HG03558 (cell line): ENCODE measurements at regions not wholly inside any gene's neighbourhood (a gene's known extent, or its start where the extent isn't known, plus 50 kb on each side); places are given as distances from the start of the nearest gene placed in this dataset.

Experiments
- ATAC-seq: cut with Tn5 transposase; IDR thresholded peaks from one replicate; pipeline ENCODE4 v1.9.1; 2021; ENCODE audit warnings: moderate number of reproducible peaks; ENCODE audit not compliant: unreplicated experiment; ENCODE audit errors: extremely low read depth

DNA sequence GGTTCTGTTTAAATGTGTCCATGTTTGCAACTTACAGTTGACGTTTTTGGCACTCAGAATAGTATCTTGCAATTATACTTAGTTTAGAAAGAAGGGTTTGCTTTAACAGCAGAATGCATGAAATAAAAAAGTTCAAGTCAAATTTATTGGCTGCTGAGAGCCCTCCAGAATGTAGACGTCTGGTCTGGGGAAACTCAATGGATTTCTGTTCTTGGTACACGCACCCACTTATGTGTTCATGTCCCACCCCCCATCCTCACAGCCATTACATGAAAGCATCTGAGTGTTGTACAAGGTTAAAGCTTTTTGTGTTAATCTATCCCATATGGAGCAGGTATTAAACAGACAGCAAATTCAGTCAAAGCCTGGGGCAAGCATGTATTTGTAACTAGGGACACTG lies 219.5 kb downstream of the SOX11 start:
- no peak for ATAC-seq

- ATAC-seq: no peak
Measured at GRCh38 chr2:5913711-5914395, 221.7 kb downstream of the SOX11 start.

DNA sequence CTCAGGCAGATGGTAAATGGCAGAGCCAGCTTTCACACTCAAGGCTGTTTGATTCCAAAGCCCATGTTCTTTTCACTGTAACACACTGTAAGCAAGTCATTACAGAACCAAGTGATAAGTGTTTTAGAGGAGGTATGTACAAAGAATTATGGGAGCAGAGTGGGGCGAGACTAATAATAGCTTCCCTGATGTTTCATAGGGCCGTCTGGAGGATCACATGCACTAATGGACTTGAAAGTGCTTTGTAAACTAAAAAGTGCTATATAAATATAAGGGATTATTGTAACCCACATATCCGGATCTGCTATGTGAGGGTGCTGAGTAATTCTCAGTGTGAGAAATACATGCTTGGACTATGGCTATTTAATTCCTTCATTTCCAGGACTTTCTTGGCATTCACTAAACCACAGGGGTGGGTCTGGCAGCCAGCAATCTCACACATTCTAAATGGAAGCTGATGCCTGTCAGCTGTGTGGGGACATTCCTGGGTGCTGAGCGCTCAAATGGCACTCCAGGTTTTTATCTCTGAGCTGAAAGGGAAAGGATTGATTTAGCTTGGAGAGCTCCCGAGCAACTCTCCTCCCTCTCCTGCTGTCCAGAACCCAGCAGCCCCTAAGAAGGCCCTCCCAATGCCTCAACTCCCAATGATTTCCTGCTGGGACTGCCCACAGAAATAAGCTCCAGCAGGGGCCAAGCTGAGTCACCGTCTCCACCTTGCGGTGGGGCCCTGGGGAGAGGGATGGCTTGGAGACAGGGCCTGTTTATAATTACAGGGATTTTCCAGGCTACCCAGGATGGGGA lies 222.8 kb downstream of the SOX11 start:
- no peak for ATAC-seq

DNA sequence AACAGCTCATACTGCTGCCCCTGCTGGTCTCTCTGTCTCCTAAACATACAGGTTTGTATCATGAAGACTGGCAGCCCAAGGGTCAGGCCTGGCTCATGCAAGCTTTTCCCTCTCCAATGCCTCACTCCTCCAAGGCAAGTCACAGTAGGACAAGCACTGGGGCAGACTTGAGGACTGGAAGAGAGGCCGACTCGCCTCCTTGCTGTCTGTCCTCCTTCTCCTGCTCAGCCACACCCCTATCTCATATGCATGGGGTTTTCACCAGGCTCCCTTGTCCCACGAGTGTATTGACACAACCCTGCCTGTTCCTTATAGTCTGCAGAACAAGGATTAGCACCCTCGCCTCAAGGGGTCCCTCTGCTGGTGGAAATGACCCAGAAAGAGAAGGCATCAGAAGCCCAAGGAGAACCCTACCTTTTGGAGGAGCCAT lies 223.7 kb downstream of the SOX11 start:
- ATAC-seq: no peak

- no peak for ATAC-seq
Measured at GRCh38 chr2:5921081-5921642, 229.0 kb downstream of the SOX11 start.

DNA sequence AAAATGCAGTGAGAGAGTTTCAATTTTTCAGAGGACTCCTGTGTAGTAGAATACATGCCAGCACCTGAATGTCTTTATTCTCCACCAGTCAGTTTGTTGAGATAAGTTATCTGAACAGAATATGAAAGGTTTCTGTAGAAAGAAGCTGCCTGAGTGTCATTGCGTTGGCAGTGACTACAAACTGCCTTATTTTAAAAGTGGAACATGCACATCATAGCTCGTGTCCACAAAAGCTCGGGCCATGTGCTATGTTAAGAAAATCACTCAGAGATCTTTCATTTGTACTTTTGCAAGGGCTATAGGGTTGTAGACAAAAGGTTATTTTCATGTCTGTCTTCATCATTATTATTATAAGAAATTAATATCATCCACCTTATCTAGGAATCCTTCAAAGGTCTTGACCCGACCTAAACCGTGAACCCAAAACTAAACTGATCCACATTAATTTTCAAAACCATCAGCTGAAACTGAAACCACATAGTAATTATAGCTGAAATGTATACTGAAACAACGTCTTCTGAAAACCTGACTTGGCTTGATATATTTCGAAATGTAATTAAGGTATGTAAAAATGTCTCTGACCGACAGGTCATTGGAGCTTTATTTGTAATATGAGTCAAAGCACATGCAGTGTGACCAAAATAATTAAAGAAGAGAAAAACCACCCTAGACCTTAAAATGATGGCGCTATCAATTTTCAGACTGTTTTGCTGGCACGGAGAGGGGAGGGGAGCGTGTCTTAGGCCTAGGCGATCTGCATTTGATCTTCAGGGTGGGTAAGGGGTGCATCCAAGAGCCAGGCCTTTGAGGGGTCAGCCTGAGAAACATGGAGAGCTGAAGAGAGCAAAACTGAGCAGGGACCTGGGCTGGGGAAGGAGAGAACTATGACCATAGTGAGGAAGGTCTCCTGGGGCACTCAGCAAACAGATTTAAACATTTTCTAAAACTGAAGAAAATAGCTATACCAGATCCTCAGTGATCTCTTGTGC lies 232.1 kb downstream of the SOX11 start:
- no peak for ATAC-seq

GRCh38 chr2:5925604-5926003 lies 233.4 kb downstream of the SOX11 start:
- ATAC-seq: no peak

- no peak for ATAC-seq
Measured at GRCh38 chr2:5926871-5927512, 234.8 kb downstream of the SOX11 start.

DNA sequence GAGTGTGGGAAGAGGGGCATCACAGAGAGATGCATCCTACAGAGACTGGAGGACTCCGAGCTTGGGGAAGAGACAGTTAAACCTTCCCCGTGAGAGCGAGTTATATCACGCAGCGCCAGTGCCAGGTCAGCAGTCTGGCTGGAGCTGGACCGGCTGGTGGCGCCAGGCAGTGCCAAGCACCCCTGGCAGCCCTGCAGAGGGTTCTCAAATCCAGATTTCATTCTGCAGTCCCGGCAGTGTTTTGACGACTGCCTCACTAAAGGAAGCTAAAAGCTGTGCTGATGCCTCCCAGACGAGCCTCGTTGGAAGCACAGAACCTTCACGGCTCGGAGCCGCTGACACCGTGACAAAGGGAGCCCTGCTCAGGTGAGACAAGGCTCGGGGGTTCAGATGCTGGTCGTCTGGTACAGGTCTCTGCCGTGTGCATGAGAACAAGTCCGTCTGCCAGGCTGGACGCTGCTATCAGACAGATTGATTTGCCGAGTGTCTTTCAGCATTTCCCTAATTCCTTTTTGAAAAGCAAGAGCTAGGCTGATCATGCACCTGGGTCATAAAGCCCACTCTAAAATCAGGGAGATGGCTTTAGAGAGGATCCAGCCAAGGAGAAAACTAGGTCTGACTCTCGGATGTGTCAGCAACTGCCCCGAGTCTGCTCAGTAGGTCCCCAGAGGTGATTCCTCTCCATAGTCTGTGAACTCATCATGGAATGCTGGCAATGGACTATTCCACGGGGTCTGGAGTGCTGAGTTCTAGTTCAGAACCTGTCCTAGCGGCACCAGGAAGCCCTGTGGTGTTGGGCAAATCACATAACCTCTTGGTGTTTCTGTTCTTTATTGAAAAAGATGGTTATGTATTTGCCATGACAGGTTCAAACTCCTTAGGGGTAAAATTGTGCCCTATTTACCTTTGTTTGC lies 240.6 kb downstream of the SOX11 start:
- no peak for ATAC-seq

GRCh38 chr2:5933669-5934068 lies 241.5 kb downstream of the SOX11 start:
- ATAC-seq: no peak

DNA sequence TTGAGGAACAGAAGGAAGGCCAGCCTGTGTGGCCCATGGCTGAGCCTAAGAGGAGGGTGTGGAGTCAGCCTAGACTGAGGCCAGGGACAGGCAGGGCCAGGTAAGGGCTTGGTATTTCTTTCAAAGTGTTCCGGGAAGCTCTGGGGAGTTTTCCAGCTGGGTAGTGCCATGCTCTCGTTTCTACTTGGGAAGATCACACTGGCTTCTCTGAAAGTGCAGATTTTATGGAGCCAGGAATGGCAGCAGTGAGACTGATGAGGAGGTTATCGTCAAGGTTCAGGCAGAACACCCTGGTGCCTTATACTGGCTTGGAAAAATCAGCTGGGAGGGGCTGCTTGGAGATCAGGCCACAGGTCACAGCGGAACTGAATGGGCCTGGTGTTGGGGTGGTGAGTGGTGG lies 245.1 kb downstream of the SOX11 start:
- ATAC-seq: no peak

DNA sequence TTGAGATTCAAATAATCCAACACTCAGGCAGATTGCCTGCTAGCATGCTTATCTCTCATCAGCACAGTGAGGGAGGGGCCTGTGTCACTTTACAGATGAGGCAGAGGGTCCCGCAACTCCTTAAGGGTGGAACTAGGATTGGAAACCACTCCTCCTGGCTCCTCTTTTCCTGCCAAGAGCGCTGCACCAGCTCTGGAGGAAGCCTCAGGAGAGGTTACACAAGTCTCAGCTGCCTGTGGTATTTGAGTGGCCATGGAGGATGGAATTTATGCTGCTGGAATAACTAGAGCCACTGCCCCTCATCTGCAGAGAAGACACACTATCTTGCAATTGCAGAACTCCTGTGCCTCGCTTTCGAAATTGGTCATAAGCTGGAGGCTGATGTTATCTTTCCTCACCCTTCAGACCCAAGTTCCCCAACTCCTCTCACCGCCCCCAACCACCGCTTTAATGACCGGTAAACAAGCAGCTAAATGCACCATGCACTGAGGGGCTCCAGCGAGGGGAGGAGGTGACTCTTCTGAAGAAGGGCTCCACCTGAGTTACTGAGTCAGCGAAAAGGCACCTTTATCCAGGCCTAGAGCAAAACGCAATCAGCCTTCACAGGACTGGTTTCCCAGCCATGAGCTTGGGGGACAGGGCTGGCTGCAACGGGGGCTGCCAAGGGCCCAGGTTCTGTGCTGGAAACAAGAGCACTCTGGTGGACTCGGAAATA lies 245.8 kb downstream of the SOX11 start:
- no peak for ATAC-seq

DNA sequence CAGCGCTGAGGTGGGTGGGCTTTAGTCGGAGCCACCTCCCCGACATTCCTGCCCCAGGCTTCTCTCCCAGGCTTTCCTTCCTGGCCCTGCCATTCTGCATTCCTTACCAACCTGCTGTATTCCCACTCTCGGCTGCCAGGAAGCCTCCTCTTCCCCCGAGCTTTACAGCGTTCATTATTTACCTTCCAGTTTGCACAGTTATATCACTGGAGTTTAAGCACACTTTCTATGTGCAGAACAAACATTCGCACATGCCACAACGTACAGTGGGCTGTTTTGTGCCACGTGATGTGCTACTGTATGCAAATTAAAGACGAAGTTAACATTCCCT lies 246.3 kb downstream of the SOX11 start:
- ATAC-seq: no peak

GRCh38 chr2:5939553-5939952 lies 247.4 kb downstream of the SOX11 start:
- ATAC-seq: no peak

- no peak for ATAC-seq
Measured at GRCh38 chr2:5940596-5941535, 248.7 kb downstream of the SOX11 start.

- no peak for ATAC-seq
Measured at GRCh38 chr2:5942204-5942603, 250.0 kb downstream of the SOX11 start.

GRCh38 chr2:5945742-5946141 lies 253.6 kb downstream of the SOX11 start:
- ATAC-seq: no peak
